Stimulated activated CD8-positive, alpha-beta memory T cell treated with anti-CD3 and anti-CD28 coated beads, Interleukin-4, amount 100 ng/mL, for 48 hours (primary cell): ENCODE measurements at regions not wholly inside any gene's neighbourhood (a gene's known extent, or its start where the extent isn't known, plus 50 kb on each side); places are given as distances from the start of the nearest gene placed in this dataset.
"Not testable (repeated sequence)": the region's sequence is repeated elsewhere in the genome, so short reads cannot be mapped to it uniquely, and the experiment has no call there.

Source experiments
- DNase-seq: peaks from one replicate; pipeline ENCODE4 v3.0.0-alpha.2; 2020

DNA sequence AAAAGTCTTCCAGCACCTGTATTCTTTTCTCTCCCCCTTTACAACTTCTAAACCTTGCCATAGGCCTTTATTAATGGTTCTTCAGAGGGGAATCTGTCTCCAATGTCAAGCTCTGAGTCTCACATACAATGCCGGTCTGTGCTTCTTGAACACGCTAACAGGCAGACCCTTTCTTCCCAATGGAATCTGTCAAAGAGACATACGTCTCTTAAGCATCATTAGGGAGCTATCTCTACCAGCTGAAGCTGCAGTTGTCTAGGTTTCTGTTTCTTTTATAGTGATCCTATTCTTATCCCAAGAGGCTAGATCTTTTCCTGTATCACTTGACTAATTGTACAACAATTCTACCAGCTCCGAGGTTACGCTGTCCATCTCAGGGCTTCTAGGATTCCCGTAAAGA is 560.8 kb upstream of the NBEA start:
- no peak for DNase-seq

DNA sequence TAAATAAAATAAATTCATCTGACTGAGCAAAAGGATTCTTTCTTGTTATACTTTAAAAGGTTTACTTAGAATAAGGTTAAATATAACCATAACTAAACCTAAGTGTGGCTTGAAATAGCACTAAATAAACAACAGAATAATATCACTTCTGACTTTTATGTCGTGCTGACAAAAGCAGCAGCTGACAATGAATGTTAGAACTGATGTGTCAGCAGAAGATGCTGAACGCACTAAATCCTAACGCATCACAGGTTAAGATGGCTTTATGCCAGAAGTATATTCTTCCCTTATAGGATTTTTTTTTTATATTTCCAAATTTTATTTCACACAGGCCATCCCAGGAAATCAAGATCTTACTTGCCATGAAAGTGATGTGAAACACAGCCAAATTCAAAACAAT is 558.3 kb upstream of the NBEA start:
- no peak for DNase-seq

DNA sequence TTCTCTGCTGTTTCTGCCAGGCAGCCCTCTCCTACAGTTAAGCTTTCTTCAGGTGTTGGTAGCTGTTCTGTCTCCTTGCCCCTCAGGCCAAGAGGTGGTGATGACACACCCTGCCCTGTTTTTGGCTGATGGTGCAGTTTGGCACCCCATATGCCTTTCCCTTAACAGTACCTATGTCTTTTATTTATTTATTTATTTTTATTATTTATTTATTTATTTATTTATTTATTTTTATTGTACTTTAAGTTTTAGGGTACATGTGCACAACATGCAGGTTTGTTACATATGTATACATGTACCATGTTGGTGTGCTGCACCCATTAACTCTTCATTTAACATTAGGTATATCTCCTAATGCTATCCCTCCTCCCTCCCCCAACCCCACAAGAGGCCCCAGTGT is 555.8 kb upstream of the NBEA start:
- DNase-seq = not testable (repeated sequence)

DNA sequence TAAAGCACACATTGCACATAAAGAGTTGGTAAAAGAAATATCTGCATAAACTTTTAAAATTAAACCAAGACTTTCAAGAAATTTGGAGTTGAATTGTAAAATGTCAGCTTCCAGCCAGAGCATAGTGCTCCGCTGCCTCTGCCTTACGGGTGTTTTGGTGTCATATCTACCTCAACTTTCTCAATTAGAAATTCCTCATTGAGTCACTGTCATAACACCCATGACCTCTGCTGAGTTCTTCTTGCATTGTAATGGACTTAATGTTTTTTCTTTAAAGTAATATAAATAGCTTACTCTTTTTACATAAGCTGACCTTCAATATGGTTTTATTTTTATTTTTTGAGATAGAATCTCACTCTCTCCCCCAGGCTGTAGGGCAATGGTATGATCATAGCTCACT is 551.0 kb upstream of the NBEA start:
- DNase-seq = no peak

DNA sequence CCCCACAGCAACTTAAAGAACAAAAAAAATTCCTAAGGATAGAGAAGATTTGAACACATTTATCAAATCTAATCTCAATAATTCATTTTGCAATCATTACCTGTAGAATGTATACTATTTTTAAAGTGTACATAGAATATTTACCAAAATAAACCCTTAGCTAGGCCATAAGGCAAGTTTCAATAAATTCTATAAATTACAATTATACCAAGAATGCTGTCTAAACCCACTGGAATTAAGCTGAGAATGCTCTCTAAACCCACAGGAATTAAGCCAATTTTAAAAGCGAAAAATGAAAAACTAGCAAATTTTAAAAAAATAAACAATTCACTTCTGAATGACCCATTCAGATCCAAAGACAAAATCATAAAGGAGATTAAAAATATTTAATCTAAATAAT is 540.4 kb upstream of the NBEA start:
- no peak for DNase-seq

DNA sequence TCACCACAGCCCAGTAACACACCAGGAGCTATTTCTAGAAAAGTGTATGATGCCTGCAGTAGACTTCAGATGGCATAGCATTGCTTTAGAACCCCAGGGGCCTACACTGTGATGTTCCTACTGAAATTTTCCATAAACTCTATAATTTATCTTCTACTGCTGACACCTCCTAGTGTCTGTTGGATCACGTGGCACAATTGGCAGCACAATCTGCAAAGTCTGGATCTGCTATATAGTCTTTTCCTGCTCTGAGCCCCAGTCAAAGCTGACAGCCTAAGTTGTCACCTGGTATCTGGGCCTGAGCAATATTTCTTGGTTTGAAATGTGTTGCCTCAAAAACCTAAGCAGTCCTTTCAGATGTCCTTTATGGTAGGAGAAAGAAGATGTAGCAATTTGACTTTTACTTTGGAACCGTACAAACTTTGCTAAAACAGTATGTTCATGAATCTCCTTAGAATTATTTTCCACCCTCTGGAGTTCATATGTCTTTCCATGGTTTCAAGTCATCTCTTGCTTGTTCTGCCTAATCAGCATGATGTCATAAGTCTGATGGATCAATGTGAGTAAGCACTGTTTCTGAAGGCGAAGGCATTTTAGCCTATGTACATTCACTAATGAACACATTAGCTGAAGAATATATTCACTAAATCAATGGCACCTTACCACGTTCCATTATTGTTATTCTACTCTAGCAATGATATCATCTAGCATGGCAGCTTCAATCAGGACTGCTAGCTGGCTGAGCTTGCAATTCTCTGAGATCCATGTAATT is 536.5 kb upstream of the NBEA start:
- DNase-seq = no peak

DNA sequence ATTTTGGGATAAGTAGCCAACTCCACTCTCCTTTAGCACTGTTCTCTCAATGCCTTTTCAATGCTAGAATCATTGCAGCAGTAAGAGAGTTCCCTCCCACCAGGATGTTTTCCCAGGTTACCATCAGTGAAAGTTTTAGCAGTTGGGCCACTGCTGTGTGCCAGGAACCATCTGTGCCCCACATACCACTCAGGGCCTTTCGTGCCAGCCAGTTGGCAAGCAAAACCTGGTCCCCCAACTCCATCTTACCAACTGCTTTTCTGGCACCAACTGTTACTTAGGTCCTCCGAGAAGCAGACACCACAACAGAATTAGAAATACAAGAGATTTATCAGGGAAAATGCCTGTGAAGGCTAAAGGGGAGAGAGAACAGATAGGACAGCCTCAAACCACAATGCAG is 533.4 kb upstream of the NBEA start:
- DNase-seq = no peak

DNA sequence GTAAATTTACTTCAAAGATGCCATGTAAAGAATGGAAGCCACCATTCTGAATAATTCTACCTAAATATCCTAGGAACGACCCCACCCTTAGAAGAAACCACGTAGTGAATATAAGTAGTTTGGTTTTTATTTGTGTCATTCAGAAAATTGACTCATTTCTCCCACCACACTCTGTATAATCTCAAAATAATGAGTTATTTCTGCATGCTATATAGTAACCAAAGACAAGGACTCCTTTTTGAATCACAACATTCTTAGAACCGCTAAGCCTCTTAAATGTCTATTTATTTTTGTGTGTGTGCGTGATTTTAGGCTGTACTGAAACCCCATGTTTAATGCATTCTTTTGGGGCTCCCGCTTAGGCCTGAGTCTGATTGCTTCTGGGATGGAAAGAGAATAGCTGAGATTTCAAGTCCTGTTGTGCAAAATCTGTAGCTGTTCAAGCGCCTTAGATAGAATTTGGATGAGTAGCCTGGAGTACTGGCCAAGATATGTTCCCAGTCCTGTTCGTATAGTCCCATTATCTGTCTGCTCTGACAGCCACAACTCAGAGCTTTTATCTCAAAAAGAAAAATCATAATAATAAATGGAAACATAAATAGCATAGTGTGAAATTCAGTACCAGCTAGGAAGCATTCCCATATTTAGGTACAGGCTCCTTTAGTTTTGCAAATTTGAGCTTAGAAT is 532.4 kb upstream of the NBEA start:
- no peak for DNase-seq

DNA sequence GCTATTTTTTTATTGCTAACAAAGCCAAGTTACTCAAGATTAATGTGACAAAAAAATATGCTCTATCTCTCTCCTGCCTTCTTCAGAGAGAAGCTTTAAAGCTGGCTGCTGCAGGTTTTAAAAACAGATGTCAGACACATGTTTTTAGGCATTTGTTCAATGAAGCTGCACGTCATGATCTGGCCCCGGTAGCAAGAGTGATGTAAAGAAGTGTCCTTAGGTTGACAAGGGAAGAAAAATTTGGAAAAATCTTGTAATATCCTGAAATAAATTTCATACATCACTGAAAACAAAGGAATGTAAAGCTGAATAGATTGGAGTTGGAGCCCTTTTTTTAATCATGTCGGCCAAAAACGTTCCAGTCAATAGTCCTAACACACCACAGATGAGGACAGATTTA is 531.4 kb upstream of the NBEA start:
- DNase-seq = no peak

DNA sequence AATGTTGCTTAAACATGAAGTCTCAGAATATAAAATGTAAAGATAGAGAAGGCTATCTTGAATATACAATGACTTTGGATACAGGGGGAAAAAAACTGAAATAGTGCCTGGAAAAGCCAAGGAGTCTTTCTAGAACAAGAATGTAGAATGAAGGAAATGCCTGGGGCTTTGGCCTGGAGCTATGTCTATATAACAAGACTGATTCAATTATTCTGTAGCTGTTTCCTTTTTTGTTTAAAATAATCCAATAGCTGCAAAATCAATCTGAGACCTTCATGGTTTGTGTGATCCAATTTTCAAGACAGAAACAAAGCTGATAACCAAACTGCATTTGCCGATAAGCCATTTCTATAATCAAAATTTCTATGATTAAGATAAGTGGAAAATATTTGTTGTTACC is 530.9 kb upstream of the NBEA start:
- DNase-seq = no peak

DNA sequence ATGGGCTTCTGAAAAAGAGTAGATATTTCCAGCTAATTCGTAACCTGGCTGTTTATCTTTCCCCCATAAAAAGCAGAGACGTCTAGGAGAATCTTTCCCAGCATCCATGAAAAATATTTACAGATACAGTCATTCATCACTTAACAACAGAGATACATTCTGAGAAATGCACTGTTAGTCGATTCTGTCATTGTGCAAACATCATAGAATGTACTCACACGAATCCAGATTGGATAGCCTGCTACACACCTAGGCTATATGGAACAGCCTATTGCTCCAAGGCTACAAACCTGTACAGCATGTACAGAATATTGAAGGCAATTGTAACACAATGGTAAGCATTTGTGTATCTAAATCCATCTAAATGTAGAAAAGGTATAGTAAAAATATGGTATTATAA is 530.2 kb upstream of the NBEA start:
- DNase-seq = no peak

DNA sequence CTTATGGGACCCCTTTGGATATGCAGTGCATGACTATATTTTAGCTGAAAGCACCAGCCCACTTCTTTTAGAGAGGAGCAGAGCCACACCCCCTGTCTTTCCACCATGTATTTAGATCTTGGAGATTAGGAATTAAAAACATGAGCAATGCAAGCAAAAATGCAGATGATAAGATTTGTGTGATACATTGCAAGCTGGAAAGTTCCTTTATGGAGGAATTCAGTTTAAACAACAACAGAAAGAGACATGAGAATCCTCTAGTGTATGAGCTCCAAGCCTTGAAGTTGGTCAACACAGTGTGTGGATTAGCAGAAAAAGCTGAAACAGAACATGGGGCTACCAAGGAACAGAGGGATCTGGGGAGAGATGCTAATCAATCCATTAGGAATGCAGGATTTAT is 529.8 kb upstream of the NBEA start:
- DNase-seq = no peak

DNA sequence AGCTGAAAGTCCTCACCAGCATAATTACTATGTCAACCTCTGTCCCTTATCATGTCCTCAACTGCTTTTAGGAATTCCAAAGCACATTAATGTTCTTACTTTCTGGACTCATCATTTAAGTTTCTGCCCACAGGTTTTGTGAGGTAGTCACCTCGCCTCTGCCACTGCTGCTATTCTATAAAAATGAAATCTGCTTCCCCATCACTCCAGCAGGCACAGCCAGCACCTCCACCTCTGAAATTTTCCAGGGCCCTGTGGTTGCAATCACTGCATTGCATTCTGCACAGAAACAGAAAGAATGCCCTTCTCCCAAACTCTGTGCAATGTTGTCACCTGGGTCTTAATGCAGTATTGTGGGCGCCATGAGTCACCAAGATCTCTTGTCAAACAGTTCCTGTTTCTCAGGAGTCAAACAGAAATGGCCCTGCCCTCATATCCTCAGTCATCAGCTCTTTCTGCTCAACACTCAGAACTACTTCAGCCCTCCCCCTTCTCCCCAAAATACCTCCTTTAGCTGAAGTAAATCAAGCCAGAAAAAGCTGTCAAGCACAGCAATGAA is 529.2 kb upstream of the NBEA start:
- no peak for DNase-seq

DNA sequence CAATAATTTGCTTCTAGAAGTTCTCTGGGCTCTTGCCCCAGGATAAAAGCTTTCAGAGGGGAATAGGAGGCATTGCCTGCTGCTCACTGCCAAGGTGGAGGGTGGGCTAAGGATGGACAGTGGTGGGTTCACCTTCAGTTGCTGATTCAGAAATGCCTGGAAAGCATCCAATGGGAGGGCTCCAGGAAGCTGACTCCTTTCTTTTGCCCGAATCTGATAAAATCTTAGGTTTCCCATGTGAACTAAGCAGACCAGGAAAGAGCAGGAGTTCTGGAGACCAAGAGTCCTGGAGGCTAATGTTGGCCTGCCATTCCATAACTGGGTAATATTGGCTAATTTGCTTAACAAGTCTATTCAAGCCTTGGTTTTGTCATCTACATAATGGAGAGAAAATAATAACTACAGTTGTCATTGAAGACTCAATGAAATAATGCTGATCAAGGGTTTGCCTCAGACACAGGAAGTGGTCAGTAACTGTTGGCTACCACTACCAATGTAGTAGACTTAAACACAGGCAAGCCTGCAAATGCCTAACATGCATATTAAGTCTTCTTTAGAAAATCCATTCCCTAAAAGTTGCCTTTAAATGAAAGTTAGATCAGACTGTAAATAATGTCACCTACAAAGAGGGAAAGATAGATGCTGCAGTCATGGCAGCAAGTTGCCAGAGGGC is 528.4 kb upstream of the NBEA start:
- DNase-seq = no peak

DNA sequence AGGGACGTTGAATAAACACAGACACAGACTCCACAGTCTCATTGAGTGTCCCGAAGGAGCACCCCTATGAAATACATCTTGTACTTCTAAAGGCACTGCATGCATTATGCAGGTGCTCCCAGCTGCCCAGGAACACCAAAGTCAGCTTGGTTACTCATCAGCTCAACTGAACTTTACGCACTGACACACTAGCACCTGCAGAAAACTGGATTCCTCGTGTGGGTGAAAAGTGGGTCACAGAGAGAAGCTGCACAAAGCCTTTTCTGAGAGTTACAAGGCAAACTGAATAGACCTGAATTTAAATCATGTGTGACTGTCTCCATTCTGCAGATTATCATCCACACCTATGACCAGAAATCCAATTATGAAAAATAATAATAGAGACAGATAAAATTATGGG is 527.5 kb upstream of the NBEA start:
- DNase-seq = no peak

DNA sequence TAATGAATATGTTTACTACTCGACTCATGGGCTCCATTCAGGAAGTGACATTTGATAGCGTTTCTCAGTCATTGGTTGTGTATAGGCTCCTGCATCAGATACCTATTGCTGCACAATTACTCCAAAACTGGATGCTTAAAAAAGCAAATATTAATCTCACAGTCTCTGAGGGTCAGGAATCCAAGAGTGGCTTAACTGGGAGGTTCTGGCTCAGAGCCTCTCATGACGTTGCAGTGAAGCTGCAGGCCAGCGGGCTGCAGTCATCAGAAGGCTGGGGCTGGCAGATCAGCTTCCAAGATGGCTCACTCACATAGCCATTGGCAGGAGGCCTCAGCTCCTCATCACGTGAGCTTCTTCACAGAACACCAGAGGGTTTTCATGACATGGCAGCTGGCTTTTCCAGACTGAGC is 525.1 kb upstream of the NBEA start:
- DNase-seq = no peak

DNA sequence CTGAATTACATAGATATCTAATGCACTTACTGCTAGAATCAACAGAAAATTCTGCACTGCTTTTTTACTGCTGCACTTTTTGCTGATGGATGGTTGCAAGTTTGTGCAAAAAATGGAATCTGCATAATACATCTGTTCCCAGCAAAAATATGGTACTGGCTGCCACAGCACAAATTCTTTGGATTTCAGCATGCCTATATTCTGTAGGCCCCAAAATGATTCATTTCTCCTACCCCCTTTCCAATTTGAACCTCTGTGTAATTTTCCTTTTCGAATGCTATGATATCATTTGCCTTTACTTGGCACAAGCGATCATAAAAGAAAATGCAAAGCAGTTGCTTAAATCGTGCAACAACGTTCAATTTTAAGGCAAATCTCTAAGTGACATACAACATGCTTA is 524.2 kb upstream of the NBEA start:
- DNase-seq = no peak

DNA sequence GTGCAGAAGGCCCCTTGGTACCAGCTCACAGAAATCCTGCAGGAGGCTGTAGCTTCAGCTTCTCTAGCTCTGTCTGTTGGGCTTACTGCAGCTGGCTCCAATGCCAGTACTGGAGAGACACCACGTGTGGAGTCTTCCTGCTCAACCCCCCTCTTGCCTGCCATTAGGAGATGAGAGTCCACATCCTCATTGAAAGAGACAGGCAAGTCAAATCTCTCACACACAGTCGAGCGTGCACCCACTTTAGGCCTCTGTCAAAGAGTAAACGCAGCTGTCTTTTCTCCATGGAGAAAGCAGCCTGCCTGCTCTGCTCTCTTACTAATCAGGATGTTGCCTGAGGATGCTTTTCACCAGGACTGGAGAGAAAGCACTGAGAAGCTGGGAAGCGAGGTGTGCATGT is 523.0 kb upstream of the NBEA start:
- DNase-seq = no peak

DNA sequence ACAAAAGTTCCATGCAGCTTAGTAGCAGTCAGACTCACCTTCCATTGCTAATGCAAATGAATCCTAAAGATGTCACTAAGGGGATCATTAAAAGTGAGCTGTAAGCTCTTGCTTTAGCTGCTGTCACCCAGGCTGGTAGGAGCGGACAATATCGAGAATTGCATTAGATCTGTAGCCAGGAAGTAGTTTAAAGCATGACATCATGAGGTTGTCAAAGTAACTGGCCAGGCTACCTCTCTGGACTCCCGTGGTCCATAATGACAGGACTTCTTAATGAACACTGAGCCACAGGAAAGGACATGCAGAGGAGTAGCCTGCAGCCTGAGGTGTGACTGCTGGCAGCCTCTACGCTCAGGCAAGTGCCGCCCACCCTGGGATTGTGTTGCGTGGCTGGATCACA is 522.3 kb upstream of the NBEA start:
- DNase-seq = no peak

DNA sequence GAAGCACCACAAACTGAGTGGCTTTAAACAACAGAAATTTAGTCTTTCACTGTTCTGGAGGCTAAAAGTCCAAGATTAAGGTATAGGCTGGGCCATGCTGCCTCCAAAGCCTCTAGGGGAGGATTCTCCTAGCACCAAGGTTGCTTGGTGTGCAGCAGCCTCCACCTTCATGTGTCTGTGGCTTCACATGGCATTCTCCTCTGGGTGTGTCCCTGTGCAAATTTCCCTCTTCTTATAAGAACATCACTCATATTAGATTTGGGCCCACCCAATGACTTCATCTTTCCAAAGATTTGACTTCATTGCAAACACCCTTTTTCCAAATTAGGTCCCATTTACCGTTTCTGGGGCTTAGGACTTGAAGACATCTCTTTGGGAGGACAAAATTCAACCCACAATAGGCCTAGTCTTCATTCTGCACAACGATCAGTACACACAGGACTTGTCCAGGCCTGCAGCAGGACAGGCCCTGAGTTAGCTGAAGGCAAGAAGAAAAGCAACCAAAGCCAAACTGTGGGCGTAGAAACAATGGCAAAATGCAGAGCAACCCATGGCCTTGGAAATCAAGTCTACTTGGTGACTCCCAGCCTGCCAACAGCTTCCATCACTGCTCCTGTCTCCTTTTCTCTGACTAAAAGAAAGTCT is 521.2 kb upstream of the NBEA start:
- DNase-seq = no peak

DNA sequence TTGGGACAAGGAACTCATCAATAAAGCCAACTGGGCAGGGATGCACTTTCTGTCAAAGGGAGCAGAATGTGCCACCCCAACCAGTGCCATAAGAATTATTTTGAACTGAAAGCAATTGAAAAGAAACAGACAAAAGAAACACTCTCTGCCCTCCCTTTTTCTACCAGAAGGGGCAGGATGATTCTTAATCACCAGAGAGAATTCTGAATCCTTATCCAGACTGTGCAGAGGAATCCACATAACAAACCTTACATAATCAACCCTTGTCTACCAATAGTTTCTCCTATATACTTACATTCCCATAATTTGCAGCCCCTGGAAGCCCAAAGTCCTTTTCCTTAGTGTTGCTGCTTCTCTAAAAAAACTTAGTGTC is 520.7 kb upstream of the NBEA start:
- no peak for DNase-seq

DNA sequence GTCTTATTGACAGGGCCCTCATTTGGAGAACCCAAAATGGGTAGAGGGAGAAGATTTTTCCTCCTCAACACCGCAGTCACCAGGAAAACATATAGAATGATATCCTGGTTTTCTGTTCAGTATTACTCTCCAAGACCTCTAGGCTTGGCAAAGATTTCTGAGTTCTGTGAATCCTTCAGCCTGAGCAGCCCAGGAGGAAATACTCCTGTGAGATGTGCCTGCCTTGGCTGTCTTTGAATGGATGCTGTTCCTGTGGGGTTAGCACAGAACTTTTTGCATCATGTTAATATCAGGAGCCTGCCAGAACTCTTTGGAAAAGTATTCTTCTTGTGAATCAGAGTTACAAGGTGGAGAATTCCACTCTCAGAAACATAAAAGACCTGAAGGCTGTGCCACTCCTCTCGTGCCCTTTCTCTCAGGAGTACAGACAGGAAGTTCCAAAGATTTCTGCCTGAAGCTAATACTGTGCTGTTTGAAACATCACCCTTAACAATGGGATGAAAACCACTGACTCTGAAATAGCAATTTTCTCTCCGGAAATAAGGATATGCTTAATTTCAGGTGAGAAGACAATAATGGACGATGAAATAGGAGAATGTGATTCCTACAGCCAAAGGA is 520.1 kb upstream of the NBEA start:
- no peak for DNase-seq

DNA sequence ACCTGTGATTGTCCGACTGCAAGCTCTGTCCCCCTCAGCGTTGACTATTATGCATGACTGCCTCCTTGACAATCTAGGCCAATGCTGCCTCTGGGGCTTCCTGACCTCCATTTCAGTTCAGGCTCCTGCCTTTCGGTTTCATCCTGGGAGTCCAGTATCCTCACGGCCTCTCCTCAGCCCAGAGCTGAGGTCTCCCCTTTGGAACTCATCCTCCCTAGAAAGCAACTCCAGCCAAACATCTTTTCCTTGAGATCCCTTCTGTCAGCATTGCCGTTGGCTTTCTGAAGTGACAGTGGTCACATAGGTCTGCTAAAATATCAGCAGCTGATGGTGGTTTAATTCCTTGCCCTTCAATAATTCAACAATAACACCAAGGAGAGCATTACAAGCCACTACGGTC is 519.1 kb upstream of the NBEA start:
- DNase-seq = no peak
